Keratinocyte (primary cell): ENCODE measurements at regions not wholly inside any gene's neighbourhood (a gene's known extent, or its start where the extent isn't known, plus 50 kb on each side); places are given as distances from the start of the nearest gene placed in this dataset.

Experiments
- DNase-seq: peaks from one replicate; pipeline ENCODE4 v3.0.0-alpha.2; 2011; ENCODE audit warnings: low read depth, missing footprints, low spot score
- FAIRE-seq: peaks from 2 replicates; lab custom pipeline; 2011; peaks lifted over from hg19 to GRCh38; lab: Jason Lieb, UNC
- H2AFZ ChIP-seq: 2 replicates; pipeline ENCODE4 v1.6.0; 2012; ENCODE audit warnings: low read length, control low read depth, inconsistent platforms; ENCODE audit not compliant: control insufficient read depth
- H3K27ac ChIP-seq: 2 replicates; pipeline ENCODE4 v1.5.1; 2011; ENCODE audit warnings: low read length; ENCODE audit not compliant: control insufficient read depth, insufficient read depth
- H3K27me3 ChIP-seq: 3 replicates; pipeline ENCODE4 v1.6.0; 2011; ENCODE audit warnings: low read length; ENCODE audit not compliant: control insufficient read depth, insufficient read depth; ENCODE audit errors: extremely low read depth
- H3K36me3 ChIP-seq, 2 experiments: 2 replicates in 1 of 2; 3 replicates in 1 of 2; pipeline ENCODE4 v1.5.1; 2011; ENCODE audit warnings: low read length in 2 of 2, mild to moderate bottlenecking in 1 of 2; ENCODE audit not compliant: control insufficient read depth in 2 of 2, insufficient read depth in 2 of 2; ENCODE audit errors: extremely low read depth in 1 of 2
- H3K4me1 ChIP-seq: 3 replicates; pipeline ENCODE4 v1.5.1; 2011; ENCODE audit warnings: low read length; ENCODE audit not compliant: control insufficient read depth, insufficient read depth; ENCODE audit errors: extremely low read depth
- H3K4me2 ChIP-seq: 3 replicates; pipeline ENCODE4 v1.6.0; 2011; ENCODE audit warnings: low read depth, low read length; ENCODE audit not compliant: control insufficient read depth, insufficient read depth; ENCODE audit errors: extremely low read depth
- H3K4me3 ChIP-seq, 3 experiments: fragments of 200-600 bp in 1 of 3; sonication (generic) in 1 of 3; 2 replicates in 2 of 3; 3 replicates in 1 of 3; pipeline ENCODE4 v1.5.1; 2011 to 2016; ENCODE audit warnings: low read length in 3 of 3, mild to moderate bottlenecking in 3 of 3, control low read depth in 2 of 3, inconsistent platforms in 1 of 3, low read depth in 1 of 3, mixed read lengths in 1 of 3, mixed run types in 1 of 3, moderate library complexity in 1 of 3; ENCODE audit not compliant: control insufficient read depth in 2 of 3, insufficient read depth in 2 of 3; ENCODE audit errors: extremely low read depth in 1 of 3
- H3K79me2 ChIP-seq: 2 replicates; pipeline ENCODE4 v1.6.0; 2012; ENCODE audit warnings: low read length; ENCODE audit not compliant: control insufficient read depth, insufficient read depth
- H3K9ac ChIP-seq: 3 replicates; pipeline ENCODE4 v1.6.0; 2011; ENCODE audit warnings: low read length; ENCODE audit not compliant: control insufficient read depth, insufficient read depth; ENCODE audit errors: extremely low read depth
- H3K9me1 ChIP-seq: 3 replicates; pipeline ENCODE4 v1.6.0; 2011; ENCODE audit warnings: low read length; ENCODE audit not compliant: control insufficient read depth, insufficient read depth; ENCODE audit errors: extremely low read depth
- H3K9me3 ChIP-seq: 2 replicates; pipeline ENCODE4 v1.5.1; 2012; ENCODE audit warnings: low read depth, low read length; ENCODE audit not compliant: control insufficient read depth
- H4K20me1 ChIP-seq: 3 replicates; pipeline ENCODE4 v1.6.0; 2011; ENCODE audit warnings: low read length; ENCODE audit not compliant: control insufficient read depth, insufficient read depth; ENCODE audit errors: extremely low read depth
- EZH2 ChIP-seq: IDR thresholded peaks from one replicate; pipeline ENCODE4 v1.6.1; 2012; ENCODE audit warnings: inconsistent platforms, mild to moderate bottlenecking, low read length, moderate library complexity
- dilution Hi-C: fragments of 300-500 bp; cut with MboI; formaldehyde crosslinking; loops from one replicate; pipeline ENCODE4 v1.7.0; 2020; ENCODE audit warnings: low sequenced_read_pairs; ENCODE audit not compliant: extremely low pct_ligation_motif_present
- TF ChIP-seq, protein P1 (sequence below), 3 experiments: IDR thresholded peaks in 1 of 3; conservative IDR thresholded peaks in 1 of 3; optimal IDR thresholded peaks in 1 of 3; 2 replicates in 2 of 3; 3 replicates in 1 of 3; pipeline versions ENCODE3 to v1.5.1; 2011; ENCODE audit warnings: low read length in 3 of 3, mild to moderate bottlenecking in 3 of 3, moderate library complexity in 2 of 3, control low read depth in 1 of 3, inconsistent platforms in 1 of 3; ENCODE audit not compliant: insufficient read depth in 2 of 3; ENCODE audit errors: extremely low read depth in 1 of 3

DNA sequence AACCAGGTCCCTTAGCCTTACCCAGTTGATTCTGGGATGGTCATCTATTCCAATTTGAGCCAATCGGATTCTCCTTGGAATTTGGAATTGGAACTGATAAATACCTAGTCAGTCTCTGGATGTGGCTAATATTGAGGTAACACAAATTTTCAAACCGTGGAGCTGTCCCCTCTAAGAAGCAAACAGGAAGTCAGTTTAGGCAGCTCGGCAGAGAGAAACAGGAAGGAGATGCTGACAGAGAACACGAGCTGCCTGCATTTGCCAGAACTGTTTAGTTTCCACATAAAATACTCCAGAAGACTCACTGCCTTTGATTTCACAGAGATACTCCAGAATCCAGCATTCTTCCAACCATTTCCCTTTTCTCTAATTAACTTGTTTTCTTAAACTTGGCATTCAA lies 1024.9 kb downstream of the BCL11A start:
- Histone ChIP-seq H3K4me1 (no peaks in the 10 kb centered on the region), H4K20me1 (no peaks in the 10 kb centered on the region)

DNA sequence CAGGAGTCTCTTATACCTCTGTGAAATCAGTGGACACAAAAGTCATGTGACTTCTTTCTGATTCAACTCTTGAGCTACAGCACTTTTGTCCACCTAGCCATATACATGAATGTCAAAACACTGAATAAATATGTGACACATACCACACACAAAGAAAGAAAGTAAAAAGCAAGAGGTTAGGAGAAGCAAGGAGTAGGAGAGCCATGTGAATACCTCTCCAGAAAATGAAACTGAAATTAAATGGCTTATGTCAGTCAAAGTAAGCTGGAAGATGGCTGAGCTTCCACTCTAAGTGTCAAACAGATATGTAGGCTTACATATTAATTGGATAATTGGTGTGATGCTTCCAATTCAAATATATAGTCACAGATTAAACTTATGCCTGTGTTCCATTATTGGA lies 1050.5 kb downstream of the BCL11A start:
- dilution Hi-C loops, result no loop called here
- H3K27ac ChIP-seq, result no peak overlapping the region
- no peaks in the 10 kb centered on the region for H3K9me3 ChIP-seq
- no peak overlapping the region for H3K9ac ChIP-seq
- no peak overlapping the region for H3K4me2 ChIP-seq
- no peaks in the 10 kb centered on the region for H3K79me2 ChIP-seq
- H3K4me1 ChIP-seq, result no peaks in the 10 kb centered on the region
- no peaks in the 10 kb centered on the region for H3K27me3 ChIP-seq
- H4K20me1 ChIP-seq, result no peaks in the 10 kb centered on the region
- H3K4me3 ChIP-seq, result no peak overlapping the region
- FAIRE-seq (no peak), DNase-seq (no peak)
- TF ChIP-seq EZH2, result no peak
- TF ChIP-seq, protein P1, sequence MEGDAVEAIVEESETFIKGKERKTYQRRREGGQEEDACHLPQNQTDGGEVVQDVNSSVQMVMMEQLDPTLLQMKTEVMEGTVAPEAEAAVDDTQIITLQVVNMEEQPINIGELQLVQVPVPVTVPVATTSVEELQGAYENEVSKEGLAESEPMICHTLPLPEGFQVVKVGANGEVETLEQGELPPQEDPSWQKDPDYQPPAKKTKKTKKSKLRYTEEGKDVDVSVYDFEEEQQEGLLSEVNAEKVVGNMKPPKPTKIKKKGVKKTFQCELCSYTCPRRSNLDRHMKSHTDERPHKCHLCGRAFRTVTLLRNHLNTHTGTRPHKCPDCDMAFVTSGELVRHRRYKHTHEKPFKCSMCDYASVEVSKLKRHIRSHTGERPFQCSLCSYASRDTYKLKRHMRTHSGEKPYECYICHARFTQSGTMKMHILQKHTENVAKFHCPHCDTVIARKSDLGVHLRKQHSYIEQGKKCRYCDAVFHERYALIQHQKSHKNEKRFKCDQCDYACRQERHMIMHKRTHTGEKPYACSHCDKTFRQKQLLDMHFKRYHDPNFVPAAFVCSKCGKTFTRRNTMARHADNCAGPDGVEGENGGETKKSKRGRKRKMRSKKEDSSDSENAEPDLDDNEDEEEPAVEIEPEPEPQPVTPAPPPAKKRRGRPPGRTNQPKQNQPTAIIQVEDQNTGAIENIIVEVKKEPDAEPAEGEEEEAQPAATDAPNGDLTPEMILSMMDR (optimal IDR thresholded peaks at IDR 0.05 in 1 of 3, IDR thresholded peaks at IDR 0.05 in 1 of 3, conservative IDR thresholded peaks at IDR 0.05 in 1 of 3; ENCODE audit: extremely low read depth in 1 of 3, insufficient read depth in 2 of 3, low read length in 3 of 3), result no peak
- H3K36me3 ChIP-seq, result no peaks in the 10 kb centered on the region
- no peak overlapping the region for H2AFZ ChIP-seq
- no peaks in the 10 kb centered on the region for H3K9me1 ChIP-seq

More for the DNA sequence above, 1024.9 kb downstream of the BCL11A start:
- no peak for FAIRE-seq
- H3K27me3 ChIP-seq, result no peaks in the 10 kb centered on the region
- no peaks in the 10 kb centered on the region for H3K9me3 ChIP-seq
- H3K36me3 ChIP-seq, result no peaks in the 10 kb centered on the region
- H3K79me2 ChIP-seq, result no peaks in the 10 kb centered on the region
- no peak overlapping the region for H2AFZ ChIP-seq
- H3K27ac ChIP-seq, result no peak overlapping the region
- no peak overlapping the region for H3K4me3 ChIP-seq
- no peak for DNase-seq
- no peak overlapping the region for H3K9ac ChIP-seq
- no peak for TF ChIP-seq EZH2
- TF ChIP-seq, protein P1 (optimal IDR thresholded peaks at IDR 0.05 in 1 of 3, IDR thresholded peaks at IDR 0.05 in 1 of 3, conservative IDR thresholded peaks at IDR 0.05 in 1 of 3; ENCODE audit: extremely low read depth in 1 of 3, insufficient read depth in 2 of 3, low read length in 3 of 3), result no peak
- dilution Hi-C loops, result no loop called here
- H3K4me2 ChIP-seq, result no peak overlapping the region
- no peaks in the 10 kb centered on the region for H3K9me1 ChIP-seq
